NCI-H524 (cell line): ENCODE measurements at regions not wholly inside any gene's neighbourhood (a gene's known extent, or its start where the extent isn't known, plus 50 kb on each side); places are given as distances from the start of the nearest gene placed in this dataset.

Experiments
- DNase-seq, 2 experiments: peaks; one replicate each; lab custom pipeline; 2025; lab: John Stamatoyannopoulos, UW

DNA sequence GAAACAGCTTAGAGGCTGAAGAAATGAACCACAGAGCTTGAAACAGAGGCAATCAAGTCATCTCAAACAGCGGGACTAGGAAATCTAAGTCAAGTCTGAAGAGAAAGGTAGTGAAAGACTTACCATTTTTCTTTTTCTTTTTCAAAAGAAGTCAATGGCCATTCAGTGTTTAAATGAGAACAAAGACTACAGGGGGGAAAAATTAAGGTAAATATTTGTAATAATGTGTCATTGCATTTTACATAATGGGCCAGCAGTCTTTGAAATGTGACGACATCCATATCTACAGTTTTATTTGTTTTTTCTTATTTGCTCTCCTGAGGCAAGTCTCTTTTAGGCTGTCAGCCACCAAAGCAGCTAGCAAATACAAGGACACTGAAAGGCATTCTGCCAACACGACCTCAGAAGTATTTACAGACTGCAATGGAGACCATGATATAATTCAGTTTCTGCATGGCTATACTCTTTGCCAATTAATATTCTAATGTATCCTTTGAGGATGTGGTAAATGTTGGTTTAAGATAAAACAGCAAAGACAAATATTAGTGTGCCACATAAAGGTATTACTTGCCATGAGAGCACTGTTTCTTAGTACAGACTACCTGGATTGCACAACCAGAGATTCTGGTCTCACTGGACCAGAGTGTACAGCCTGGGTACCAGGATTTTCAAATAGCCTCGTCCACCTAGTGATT is 307.0 kb upstream of the THBS1 start:
- DNase-seq, result no peak

DNA sequence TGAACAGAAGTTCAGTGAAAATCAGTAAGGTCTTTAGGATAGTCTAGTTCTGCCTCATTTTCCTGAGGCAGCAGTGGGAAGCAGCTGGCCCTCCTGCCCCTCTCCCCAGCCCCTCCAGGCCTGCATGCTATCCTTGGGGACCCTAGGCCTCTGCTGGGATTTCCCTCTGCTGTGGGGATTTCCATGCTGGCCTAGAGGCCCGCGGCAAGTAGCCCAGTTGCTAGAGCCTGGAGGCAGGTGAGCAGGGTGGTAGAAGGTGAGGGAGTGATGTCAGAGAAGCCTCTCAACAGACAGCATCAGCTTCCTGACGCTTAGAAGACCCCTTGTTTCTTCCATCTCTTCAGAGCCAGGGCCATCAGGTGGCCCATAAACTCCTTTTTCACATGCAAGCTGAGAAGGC is 305.8 kb upstream of the THBS1 start:
- DNase-seq, result no peak

DNA sequence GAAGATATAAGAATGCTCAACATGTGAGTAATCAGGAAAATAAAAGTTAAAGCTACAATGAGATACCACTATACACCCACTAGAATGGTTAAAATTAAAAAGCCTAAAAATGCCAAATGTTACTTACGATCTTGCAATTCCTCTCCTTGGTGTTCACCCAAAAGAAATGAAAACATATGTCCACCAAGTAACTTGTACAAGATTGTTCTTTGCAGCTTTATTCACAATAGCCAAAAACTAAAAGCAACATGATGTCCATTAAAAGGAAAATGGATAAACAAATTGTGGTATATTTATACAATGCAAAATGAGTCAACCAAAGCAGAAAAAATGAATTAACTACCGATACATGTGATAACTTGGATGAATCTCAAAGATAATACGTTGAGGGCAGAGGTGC is 301.6 kb upstream of the THBS1 start:
- DNase-seq, result no peak

DNA sequence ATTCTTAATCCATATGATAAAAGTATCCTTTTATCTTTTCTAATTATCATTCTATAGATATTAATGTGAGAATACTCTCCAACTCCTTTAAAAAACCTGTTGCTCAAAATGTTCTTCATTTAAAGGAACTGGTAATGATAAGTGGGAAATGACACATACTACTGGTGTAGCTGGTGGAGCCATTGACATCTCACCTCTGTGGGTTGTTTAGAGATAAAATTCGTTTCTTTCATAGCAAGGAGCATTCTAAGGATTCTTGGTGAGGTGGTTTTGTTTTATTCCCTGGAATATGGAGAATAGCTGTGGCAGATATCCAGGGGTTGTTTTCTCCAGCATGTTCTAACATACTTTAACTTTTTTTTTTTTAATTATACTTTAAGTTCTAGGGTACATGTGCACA is 299.8 kb upstream of the THBS1 start:
- DNase-seq, result no peak

DNA sequence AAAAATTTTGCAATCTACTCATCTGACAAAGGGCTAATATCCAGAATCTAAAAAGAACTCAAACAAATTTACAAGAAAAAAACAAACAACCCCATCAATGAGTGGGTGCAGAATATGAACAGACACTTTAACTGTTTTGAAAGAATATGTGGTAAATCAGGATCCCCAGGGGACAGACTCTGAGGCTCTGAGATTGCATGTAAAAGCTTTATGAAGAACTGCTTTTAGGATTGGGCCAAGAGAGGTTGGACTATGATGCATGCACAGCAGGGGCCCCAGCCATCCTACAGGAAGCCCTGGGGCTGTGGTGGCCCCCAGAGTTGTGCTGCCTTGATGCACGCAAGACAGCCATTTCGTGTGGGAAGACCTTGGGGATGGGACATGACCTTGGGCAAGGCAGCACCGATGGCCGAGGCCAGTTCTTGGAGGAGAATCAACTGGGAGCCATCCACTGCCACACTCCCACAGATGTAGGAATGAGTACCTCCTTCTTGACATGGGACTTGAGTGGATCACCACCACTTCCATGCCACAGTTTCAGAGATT is 298.1 kb upstream of the THBS1 start:
- no peak for DNase-seq

DNA sequence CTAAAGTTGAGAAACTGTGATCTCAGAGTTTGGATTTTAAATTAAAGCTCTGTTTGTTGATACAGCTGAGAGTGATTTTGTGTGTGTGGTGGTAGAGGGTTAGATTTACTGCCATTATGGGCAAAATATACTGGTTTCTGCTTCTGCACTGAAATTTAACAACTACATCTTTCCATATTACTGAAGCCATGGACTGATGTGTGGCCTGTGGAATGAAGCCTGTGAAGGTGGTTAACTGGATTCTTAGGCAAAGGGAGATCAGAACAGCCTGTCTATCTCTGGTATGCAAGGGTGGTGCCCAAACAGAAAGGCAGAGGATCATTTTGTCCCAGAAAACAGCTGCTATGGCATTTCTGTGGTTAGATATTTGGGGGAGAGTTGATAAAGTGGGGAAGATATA is 297.3 kb upstream of the THBS1 start:
- no peak for DNase-seq

DNA sequence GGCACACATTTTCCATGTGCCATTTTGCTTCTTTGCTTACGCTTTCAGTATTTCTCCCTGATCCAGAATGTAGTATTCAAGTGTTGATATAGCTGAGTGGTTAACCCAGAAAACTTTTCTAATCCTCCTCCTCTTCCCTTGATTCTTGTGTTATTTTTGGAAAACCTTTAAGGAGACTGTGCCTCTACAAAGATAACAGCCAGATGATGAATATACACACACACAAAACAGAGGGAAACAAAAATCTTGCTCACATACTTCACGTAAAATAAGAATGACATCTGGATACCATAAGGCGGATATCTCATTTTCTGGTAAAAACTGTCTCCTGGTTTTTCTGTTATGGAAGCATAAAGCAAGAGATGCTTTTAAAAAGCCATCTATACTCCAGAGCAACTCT is 295.8 kb upstream of the THBS1 start:
- no peak for DNase-seq

DNA sequence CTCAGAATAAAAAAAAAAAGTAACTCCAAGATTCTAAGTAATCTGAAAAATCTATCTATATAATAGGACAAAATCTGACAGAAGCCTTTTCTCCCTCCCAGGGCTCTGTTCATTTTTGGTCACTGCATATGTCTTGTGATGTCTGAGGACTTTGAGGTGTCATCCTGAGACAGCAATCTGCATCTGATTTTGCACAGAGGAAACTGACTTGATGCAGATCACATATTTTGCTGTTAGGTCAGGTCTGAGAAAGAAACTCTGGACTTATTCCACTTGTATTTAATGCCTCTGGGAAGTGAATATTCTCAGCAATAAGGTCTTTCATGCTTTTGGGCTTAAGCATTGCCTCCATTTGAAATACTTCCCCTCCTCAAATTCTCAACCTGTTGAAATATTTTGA is 295.2 kb upstream of the THBS1 start:
- no peak for DNase-seq

DNA sequence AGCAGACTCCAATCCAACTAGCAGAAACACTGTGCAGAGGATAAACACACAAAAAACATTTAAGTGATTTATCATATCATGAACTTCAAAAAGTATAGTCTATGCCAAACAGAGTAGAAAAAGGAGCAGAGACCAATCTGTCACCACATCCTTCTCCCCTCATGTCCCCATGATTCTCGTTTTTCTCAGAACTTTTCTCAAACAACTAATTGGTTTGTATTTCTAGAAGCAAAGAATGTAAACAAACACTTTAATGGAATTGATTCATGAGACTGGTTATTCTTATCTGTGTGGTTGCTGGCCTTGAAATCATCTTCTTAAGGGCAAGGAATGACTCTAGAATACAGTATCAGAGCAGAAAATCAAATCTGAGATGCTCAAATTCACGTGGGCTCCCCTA is 294.2 kb upstream of the THBS1 start:
- no peak for DNase-seq

DNA sequence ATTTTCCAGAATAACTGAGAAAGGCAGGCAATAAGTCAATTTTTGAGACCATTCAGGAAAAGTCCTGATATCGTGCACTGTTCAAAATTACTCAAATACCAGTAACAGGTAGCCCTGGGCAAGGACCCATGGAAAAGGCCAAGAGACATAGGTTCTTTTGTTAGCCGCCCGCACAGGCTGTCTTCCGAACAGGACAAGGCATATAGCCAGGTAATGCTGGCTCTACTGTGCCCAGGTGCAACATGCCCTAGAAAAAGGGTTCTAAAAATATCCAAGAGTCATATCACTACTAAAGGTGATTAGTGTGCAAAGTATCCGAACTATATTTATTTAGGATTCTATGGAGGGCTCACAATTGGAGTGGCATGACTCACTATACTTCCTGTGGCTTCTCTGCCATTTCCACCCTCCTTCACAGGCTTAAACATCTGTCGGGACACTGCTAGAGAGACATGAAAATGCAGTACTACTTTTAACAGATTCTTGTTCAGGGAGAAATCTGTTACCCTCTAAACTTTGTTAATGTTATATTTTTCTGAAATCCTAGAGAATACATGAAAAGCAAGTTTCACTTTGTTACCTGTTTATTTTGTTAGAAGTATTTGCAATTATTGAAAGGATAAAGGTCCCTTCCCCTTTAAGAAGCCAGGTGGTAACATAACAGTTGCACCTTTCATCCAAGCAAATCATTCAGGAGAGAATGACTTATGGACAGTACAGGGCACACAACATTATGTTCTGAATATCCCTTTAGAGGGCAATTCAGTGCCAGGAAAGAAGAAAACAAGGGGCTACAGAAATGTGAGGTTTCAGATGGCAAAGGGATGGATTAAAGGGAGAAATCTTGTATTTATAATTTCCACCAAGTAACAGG is 293.3 kb upstream of the THBS1 start:
- DNase-seq, result peak; percentile 33 to 68

DNA sequence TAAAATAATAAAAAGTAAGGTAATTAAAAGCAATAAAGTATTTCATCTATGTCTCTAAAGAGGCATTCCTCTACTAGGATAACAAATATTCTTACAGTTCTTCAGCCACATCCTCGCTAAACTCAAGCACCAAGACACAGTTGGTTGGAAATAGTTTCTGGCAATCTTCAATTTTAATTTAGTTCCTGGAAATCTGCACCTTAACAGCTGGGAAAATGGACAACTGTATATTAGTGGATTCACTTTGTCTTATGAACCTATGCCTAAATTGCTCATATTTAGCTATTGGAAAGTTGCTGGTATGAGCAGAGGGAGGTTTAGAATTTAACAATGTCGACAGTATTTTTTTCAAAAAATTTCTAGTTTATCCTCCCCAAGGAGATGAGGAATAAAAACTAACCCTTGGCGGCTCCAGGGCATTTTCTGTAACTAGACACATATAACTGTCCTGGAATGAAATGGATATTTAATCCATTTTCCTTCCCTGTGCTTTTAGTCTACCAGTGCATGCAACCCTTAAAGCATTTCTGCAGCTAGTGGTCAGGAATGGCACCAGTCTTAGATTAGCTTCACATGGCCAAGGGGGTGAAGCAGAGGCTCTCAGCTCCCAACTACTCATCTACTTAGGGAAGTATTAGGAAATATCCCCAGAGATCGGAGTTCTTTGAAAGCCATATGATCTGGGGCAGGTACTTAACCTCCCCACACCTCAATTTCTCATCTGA is 290.0 kb upstream of the THBS1 start:
- DNase-seq, result no peak

DNA sequence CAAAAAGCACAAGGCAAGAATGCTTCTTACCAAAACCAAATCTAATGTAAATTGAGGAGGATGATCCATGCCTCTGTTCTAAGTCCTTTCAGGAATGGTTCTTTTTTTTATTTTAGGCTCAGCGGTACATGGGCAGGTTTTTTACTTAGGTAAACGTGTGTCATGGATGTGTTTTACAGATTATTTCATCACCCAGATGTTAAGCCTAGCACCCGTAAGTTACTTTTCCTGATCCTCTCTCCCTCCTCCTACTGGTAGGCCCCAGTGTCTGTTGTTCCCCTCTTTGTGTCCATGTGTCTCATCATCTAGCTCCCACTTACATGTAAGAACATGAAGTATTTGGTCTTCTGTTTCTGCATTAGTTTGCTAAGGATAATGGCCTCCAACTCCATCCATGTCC is 289.2 kb upstream of the THBS1 start:
- DNase-seq, result no peak

DNA sequence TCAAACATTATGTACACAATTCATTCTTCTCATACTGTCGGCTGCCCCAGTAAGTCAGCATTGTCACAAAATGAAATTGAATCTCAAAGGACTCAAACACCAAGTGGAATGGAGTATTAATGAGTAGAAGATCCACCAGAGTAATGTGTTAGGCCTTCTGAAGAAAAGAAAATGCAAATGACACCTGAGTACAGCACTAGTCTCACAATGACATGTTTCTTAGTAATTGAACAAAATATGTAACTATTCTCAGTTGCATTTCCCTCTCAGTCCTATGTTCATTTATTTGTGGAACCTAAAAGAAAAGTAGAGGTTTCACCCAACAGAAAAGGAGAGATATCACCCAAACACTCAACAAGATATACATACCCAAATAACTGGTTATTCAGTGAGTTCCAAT is 283.9 kb upstream of the THBS1 start:
- DNase-seq, result no peak

DNA sequence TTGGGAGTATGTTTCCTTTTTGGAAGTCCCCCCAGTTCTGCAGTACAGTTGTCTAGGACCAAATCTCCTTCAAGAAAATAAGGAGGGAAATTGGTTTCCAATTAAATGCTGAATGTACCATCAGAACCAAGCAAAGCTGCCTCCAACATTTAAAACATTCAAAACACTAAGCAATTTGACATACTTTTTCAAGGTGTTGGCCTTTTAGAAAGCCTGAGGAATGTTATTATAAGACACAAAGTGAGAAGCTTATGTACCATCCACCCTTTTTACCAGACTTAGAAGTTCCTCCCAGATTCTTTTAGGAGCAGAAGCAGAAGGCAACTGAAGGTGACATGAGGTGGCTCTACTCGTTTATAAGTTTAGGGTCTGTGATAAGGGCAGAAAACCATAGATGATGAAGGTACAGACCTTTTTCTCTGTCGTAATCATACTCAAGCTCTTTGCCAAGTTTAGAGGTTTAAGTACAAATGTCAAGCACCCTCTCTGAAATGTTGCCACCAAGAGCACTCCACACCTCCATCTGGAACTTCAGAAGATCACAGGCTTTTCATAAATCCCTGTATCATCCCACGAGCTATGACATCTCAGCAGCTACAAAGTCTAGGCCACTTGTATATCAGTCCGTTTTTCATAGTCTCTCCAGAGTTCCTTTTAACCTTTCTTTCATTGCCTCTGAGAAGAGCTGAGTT is 282.5 kb upstream of the THBS1 start:
- DNase-seq, result peak in 1 of 2 experiments; percentile 37

DNA sequence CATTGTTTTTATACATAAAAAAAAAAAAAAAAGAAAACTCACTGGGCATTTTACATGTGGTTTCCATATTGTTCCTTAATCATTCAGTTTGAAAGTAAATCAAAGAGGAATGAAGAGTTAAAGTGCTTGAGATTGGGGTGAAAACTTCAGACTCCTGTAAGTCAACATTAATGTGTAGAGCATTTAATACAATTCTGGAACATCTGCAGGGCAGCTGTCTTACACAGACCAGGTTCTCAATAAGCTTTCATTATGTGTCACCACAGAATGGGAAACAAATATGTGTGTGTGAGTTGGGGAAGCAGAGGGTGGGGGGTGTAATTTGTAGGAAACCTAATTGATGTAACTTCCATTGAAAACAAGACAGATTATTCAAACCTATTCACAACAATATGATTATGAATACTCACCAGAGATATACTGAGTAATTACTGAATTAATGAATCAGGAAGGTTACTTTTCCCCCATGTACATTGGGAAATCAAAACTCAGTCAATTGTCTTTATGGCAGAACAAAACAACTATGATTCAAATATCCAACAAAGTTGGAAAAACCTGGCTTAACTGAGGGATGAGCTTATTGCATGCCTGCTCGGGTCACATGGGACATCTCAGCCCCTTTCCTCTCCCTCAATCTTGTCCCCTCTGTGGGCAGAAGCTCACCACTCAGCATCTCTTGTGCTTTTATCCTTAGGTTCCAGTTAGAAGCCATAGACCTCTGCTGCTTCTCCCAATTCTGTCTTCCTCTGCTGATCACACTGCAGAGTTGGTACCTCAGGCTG is 281.2 kb upstream of the THBS1 start:
- no peak for DNase-seq

DNA sequence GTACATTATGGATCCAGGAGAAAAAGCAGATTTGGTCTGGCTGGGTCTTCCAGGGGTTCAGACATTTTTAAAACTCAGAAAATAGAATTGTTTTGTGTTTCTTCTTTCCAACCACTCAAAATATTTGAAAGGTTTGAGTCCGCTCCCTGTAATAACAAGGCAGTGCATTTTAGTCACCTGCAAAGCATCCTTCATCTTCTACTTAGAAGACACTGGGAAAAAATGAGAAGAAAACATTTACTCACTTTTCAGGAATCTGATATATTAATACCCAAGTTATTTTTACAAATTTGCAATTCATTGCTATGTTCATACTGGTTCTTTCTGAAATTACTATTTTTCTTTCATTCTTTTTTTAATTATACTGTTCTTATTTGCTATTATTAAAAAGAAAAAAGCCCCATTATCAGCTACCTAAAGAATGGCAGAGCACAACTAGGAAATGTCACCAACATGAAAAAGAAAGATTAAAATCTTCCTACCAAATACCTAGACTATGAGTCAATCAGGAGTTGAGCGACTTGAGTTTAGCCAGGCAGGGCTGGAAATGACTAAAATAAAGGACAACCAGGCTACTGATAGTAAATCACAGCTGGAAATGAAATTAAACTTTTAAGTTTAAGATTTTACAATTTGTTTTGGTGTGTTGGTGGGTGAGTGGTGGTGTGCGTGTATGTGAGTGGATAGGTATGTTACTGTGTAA is 280.3 kb upstream of the THBS1 start:
- no peak for DNase-seq

DNA sequence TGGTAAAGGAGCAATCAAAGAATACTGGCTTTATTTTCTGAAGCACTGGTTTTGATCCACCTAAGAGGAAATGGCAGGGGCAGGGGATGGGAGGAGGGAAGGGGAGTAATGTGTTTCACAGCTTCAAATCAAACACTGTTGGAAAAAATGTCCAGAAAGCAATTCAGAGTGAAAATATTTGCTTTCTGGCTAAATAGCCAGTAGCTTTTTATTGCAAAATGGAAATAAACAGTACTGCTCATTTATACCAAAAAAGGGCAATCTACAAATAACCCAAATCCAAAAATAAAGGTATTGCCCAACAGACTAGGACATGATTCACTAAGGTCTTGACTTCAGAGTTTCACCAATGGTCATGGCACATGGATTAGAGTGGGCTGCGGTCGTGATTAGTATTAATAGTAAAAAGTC is 279.3 kb upstream of the THBS1 start:
- no peak for DNase-seq

DNA sequence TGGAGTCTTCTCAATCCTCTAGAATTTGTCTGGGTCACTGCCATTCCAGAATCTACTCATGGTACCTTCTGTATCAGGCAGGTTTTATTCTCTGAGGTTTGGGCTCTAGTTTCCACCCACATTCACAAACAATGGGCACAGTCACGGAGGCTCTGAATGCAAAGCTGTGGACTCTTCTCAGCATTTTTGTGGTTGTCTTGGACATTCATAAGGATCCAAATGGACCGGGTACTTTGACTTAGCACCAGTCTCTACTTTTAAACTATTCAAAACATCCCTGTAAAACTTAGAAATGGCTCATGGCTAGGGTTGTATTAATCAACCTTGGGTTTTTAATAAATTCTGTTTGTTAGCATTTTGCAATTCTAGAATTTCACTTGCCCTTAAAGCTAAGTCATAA is 277.9 kb upstream of the THBS1 start:
- DNase-seq, result no peak

DNA sequence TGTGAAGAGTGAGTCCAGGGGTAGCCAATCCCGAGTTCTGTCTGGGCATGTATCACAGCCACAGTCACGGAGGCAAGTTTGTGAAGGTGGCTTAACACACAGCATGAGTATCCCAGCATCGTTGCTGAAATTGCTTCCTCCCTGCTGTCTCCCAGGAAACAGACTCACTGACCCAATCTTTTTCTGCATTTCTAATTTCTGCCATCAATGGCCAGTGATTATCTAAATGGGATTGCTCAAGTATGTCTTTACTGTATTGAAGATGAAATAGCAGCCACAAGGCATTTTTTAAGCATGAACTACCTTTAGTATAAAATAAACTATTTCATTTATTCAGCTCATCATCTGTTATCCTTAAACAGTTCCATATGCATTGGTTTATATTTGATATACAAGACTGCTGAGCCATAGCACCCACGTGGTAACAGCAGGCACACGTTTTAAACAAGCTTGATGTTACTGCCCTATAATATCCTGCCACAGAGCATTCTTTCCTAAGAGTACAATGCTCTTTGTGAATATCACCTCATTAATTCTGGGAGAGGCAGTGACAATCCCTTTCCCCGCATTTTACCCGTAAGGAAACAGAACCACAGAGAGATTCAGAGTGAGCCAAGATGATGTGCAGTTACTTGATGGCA is 276.6 kb upstream of the THBS1 start:
- DNase-seq, result no peak
